ENCODE measurements at regions not wholly inside any gene's neighbourhood (a gene's known extent, or its start where the extent isn't known, plus 50 kb on each side); places are given as distances from the start of the nearest gene placed in this dataset.

- no peak for DNase-seq
Measured at GRCh38 chr4:37000281-37000680, 244.3 kb upstream of the NWD2 start.

DNA sequence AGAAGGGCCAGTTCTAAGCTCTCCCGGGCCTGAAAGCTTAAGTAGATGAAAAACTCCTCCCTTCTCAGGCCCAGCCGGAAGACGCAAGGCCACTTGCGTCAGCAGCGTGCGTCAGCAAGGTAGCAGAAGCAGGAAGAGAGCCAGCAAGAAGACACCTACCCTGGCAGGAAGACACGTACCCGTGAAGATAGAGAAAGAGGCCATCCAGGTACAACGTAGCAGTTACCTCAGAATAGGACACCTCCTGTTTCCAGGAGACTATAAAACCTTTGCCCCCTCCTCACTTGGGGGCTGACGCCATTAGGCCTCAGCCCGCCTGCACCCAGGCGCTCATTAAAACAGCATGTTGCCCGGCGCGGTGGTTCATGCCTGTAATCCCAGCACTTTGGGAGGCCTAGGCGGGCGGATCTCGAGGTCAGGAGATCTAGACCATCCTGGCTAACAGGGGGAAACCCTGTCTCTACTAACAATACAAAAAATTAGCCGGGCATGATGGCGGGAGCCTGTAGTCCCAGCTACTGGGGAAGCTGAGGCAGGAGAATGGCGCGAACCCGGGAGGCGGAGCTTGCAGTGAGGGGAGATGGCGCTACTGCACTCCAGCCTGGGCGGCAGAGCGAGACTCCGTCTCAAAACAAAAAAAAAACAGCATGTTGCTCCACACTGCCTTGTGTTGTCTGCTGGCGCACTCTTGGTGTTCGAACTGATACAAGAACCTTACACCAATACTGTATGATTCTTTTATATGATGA lies 242.7 kb upstream of the NWD2 start:
- DNase-seq, result no peak

DNA sequence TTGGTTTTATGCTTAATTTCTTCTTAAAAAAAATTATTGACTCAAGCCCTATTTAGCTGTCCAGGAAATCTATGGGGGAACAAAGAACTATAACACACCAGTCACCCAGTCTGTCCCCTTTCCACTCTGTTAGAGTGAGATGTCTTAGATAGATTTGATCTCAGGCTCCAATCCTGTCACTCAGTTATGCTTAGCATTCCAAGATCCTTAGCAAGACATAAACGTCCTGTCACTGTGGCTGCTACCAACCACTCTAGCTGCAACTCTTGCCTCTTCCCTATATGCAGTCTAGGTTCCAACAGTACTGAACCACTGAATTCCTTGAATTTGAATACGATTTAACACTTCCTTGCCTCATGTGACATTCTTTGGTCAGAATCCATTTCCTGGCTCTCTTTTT lies 241.9 kb upstream of the NWD2 start:
- DNase-seq, result no peak

GRCh38 chr4:37008199-37008598 lies 236.3 kb upstream of the NWD2 start:
- no peak for DNase-seq

GRCh38 chr4:37014584-37014983 lies 230.0 kb upstream of the NWD2 start:
- no peak for DNase-seq

DNA sequence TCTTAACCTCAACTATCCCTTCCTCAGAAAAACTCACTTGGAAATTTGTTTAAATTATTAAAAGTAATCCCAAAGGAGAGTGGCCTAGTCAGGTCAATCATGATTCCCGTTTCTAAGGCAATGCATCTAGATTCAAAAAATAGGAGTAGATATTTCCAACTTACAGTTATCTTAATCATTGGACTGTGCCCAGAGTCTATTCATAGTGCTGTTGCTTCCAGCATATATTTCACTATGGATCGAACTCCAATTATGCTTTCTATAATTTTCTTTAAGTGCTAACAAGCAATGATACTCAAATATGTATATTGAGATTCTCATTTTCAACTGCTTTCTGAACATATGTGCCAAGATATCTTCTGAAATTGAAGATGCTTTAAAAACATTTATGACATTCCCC lies 229.2 kb upstream of the NWD2 start:
- no peak for DNase-seq

- DNase-seq, result no peak
Measured at GRCh38 chr4:37023504-37023903, 221.0 kb upstream of the NWD2 start.

GRCh38 chr4:37023996-37024395 lies 220.5 kb upstream of the NWD2 start:
- no peak for DNase-seq

DNA sequence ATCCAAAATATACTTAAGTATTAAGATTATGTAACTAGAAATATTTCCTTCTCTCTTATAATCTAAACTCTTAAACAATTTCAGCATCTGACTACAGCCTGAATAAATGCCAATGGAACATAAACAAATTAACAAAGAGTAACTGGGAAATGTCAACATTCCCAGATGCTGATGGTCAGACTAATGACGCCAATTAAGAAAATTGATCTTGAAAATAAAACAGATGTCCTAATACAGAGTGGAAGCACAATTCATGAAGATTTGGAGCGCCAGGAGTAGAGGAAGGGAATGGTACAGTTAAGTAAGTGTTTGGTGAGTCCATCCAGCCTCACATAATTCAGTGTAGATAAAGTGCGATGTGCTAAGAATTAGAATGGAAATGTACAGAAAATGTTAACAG lies 203.7 kb upstream of the NWD2 start:
- DNase-seq, result no peak

- DNase-seq, result no peak
Measured at GRCh38 chr4:37043342-37043741, 201.2 kb upstream of the NWD2 start.

- DNase-seq, result no peak
Measured at GRCh38 chr4:37051111-37051510, 193.4 kb upstream of the NWD2 start.

GRCh38 chr4:37051866-37052265 lies 192.7 kb upstream of the NWD2 start:
- no peak for DNase-seq

GRCh38 chr4:37054531-37055077 lies 189.9 kb upstream of the NWD2 start:
- DNase-seq, result no peak

GRCh38 chr4:37058826-37059225 lies 185.7 kb upstream of the NWD2 start:
- no peak for DNase-seq

- no peak for DNase-seq
Measured at GRCh38 chr4:37066159-37066558, 178.4 kb upstream of the NWD2 start.

DNA sequence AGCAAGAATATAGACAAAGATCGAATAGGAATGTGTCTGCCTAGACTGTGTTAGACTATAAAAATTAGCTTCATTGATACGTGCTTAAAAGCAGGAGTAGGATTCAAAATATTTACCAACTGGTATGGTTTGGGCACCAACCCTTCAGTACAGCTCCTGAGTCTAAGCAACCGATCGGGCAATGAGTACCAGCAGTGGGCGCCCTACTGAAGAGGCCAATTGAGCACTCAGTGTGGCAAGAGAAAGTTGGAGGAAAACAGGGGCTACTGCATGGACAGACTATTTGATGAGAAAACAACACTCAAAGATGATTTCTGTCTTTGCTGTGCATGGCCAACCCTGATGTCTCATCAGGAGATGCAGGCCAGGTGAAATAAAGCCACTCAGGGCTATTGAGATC lies 176.0 kb upstream of the NWD2 start:
- no peak for DNase-seq

- no peak for DNase-seq
Measured at GRCh38 chr4:37070041-37070440, 174.5 kb upstream of the NWD2 start.

GRCh38 chr4:37071576-37071975 lies 173.0 kb upstream of the NWD2 start:
- DNase-seq, result no peak

DNA sequence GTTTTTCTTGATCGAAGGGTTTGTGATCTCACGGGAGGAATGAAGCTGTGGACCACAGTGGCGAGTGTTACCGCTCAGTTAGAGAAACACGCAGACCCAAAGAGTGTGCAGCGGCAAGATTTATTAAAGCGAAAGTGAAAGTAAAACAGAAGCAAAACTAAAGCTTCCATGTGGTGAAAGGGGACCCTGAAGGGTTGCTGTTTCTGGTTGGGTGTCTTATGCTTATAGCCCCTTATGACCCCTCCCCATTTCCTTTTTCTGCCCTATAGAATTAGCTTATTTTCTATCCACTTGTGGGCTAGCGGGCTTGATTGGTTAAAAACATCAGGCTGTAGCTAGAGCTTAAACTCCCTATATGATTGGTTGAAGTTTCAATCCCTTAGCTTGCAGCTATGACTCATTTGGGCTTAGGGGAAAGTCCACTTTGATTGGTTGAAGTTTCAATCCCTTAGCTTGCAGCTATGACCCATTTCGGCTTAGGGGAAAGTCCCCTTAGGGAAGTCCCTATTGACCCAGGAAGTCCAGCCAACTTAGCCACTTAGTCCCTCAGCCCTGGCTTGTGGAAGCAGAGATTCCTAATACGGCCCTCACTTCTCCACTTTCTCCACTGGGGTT lies 171.2 kb upstream of the NWD2 start:
- DNase-seq, result no peak

- no peak for DNase-seq
Measured at GRCh38 chr4:37082912-37083311, 161.6 kb upstream of the NWD2 start.

DNA sequence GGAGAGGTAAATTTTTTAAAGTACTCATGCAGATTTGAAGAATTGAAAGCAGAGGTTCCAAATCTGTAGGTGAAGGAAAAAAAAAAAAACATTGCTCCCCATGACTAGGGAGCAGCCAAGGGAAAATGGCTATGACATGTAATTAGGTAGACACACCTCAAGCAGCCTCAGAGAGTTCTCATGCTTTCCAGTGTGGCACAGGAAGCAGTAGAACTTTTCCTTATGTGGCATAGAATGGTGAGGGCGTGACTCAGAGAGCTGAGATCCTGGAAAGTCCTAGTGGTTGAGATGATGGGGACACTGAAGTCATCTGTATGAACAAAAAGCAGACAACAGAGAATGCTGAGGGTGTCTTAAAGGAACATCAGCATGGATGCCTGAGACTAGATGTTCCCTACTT lies 148.6 kb upstream of the NWD2 start:
- DNase-seq, result no peak

GRCh38 chr4:37101182-37101581 lies 143.4 kb upstream of the NWD2 start:
- DNase-seq, result no peak

DNA sequence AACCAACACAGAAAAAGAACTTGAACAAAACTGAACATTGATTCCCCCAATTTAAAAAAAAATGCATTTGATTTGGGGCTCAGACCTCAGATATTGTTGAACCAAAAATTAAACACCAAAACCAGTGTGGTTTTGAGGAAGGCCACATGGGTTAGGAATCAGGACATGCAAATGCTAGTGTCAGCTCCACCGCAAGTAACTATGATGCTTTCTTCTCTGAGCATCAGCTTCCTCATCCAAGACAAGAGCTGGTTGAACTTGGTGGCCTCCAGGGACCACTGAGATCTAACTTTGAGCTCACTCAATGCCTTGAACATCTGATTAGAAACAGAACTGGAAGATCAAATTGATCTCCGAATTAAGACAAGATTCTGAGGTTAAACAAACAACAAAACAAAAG lies 142.9 kb upstream of the NWD2 start:
- DNase-seq, result no peak

DNA sequence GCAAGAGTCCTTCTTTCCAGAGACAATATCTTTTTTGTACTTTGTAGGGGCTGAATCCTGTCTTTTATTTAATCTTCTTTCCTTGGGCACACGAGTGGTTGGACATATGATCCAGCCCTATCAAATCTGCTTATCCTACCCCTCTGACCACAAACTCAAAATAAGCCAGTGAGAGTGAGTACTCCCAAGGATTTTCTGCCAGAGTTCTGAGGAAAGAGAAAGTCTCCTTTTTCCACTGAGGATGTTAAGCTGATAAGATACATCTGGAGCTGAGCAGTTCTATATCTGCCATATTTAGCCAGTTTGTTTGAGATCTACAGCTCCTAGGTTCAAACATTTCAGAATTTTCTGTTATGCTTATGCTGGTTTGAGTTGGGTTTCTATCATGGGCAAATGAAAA lies 134.8 kb upstream of the NWD2 start:
- no peak for DNase-seq

- no peak for DNase-seq
Measured at GRCh38 chr4:37124800-37125199, 119.7 kb upstream of the NWD2 start.

All from activated effector memory CD4-positive, alpha-beta T cell treated with Interleukin-2 at 50 U/mL for 16 hours (primary cell).